ENCODE measurements at regions not wholly inside any gene's neighbourhood (a gene's known extent, or its start where the extent isn't known, plus 50 kb on each side); places are given as distances from the start of the nearest gene placed in this dataset.
"Not testable (repeated sequence)": the region's sequence is repeated elsewhere in the genome, so short reads cannot be mapped to it uniquely, and the experiment has no call there.

GRCh38 chr13:105762096-105762495 is 773.4 kb downstream of the EFNB2 start:
- no peak for DNase-seq

GRCh38 chr13:105758918-105759860 is 776.3 kb downstream of the EFNB2 start:
- no peak for DNase-seq

GRCh38 chr13:105740739-105741138 is 794.7 kb downstream of the EFNB2 start:
- DNase-seq: no peak

GRCh38 chr13:105737688-105738087 is 797.8 kb downstream of the EFNB2 start:
- DNase-seq: no peak

- DNase-seq: peak; percentile 27
Observed at GRCh38 chr13:105735281-105735680, 800.2 kb downstream of the EFNB2 start.

GRCh38 chr13:105732806-105733529 is 802.5 kb downstream of the EFNB2 start:
- DNase-seq: no peak

- DNase-seq: no peak
Observed at GRCh38 chr13:105725887-105726286, 809.6 kb downstream of the EFNB2 start.

- DNase-seq: no peak
Observed at GRCh38 chr13:105721016-105721415, 814.4 kb downstream of the EFNB2 start.

GRCh38 chr13:105719859-105720258 is 815.6 kb downstream of the EFNB2 start:
- DNase-seq: no peak

GRCh38 chr13:105709181-105709580 is 826.3 kb downstream of the EFNB2 start:
- no peak for DNase-seq

GRCh38 chr13:105703843-105704242 is 831.6 kb downstream of the EFNB2 start:
- no peak for DNase-seq

GRCh38 chr13:105702441-105702840 is 833.0 kb downstream of the EFNB2 start:
- DNase-seq: no peak

GRCh38 chr13:105692769-105693168 is 842.7 kb downstream of the EFNB2 start:
- DNase-seq: no peak

- DNase-seq: no peak
Observed at GRCh38 chr13:105684216-105684615, 851.2 kb downstream of the EFNB2 start.

GRCh38 chr13:105679838-105680237 is 855.6 kb downstream of the EFNB2 start:
- DNase-seq: no peak

- DNase-seq: no peak
Observed at GRCh38 chr13:105678072-105678471, 857.4 kb downstream of the EFNB2 start.

- DNase-seq: no peak
Observed at GRCh38 chr13:105672881-105673280, 862.6 kb downstream of the EFNB2 start.

GRCh38 chr13:105671131-105671530 is 864.3 kb downstream of the EFNB2 start:
- DNase-seq: not testable (repeated sequence)

- DNase-seq: no peak
Observed at GRCh38 chr13:105670179-105670990, 865.1 kb downstream of the EFNB2 start.

GRCh38 chr13:105665284-105665683 is 870.2 kb downstream of the EFNB2 start:
- no peak for DNase-seq

GRCh38 chr13:105663182-105663581 is 872.3 kb downstream of the EFNB2 start:
- no peak for DNase-seq

- no peak for DNase-seq
Observed at GRCh38 chr13:105660561-105660960, 874.9 kb downstream of the EFNB2 start.

- no peak for DNase-seq
Observed at GRCh38 chr13:105658431-105658830, 877.0 kb downstream of the EFNB2 start.

Measured in DMS153 (cell line).